ENCODE measurements at regions not wholly inside any gene's neighbourhood (a gene's known extent, or its start where the extent isn't known, plus 50 kb on each side); places are given as distances from the start of the nearest gene placed in this dataset.

GRCh38 chr6:19394051-19394450 lies 443.1 kb upstream of the ID4 start:
- TF ChIP-seq CTCF (IDR thresholded peaks at IDR 0.05; ENCODE audit: low read length) (no peak), EZH2 (optimal IDR thresholded peaks at IDR 0.05; ENCODE audit: low read depth, low read length) (no peak), EZH2phosphoT487 (IDR thresholded peaks at IDR 0.05; ENCODE audit: low read length) (no peak)

All from MM.1S (cell line).